Heart right ventricle (tissue), 16 donors: ENCODE measurements at regions not wholly inside any gene's neighbourhood (a gene's known extent, or its start where the extent isn't known, plus 50 kb on each side); places are given as distances from the start of the nearest gene placed in this dataset.

Experiments
- ATAC-seq, 8 donors: fragments of 200-7000 bp; cut with Tn5 transposase; one replicate each; pipeline ENCODE4 v1.9.1; 2020; ENCODE audit warnings: mild to moderate bottlenecking in 8 of 8, moderate library complexity in 8 of 8, moderate number of reproducible peaks in 1 of 8
- DNase-seq, 2 donors: peaks; one replicate each; pipeline ENCODE4 v3.0.0-alpha.2; 2020
- H3K27ac ChIP-seq, 10 donors: fragments of 200-600 bp; sonication (generic) in 2 of 10; one replicate each; pipeline versions ENCODE4 v1.5.0 to v1.8.0; 2020 to 2022; ENCODE audit warnings: mild to moderate bottlenecking in 3 of 10
- H3K27me3 ChIP-seq, 7 donors: fragments of 200-600 bp; one replicate each; pipeline ENCODE4 v1.8.0; 2021 to 2022; ENCODE audit warnings: mild to moderate bottlenecking in 2 of 7
- H3K36me3 ChIP-seq, 9 donors: fragments of 200-600 bp; sonication (generic) in 1 of 9; one replicate each; pipeline versions ENCODE4 v1.5.0 to v1.8.0; 2020 to 2022; ENCODE audit warnings: mild to moderate bottlenecking in 2 of 9
- H3K4me1 ChIP-seq, 9 donors: fragments of 200-600 bp; sonication (generic) in 1 of 9; one replicate each; pipeline versions ENCODE4 v1.5.0 to v1.8.0; 2020 to 2022; ENCODE audit warnings: mild to moderate bottlenecking in 4 of 9
- H3K4me3 ChIP-seq, 10 donors: fragments of 200-600 bp; sonication (generic) in 2 of 10; one replicate each; pipeline versions ENCODE4 v1.5.0 to v1.8.0; 2020 to 2022; ENCODE audit warnings: mild to moderate bottlenecking in 7 of 10, moderate library complexity in 2 of 10
- H3K9me3 ChIP-seq, 11 donors: fragments of 200-600 bp in 10 of 11; sonication (generic) in 2 of 11; one replicate each; pipeline versions ENCODE4 v1.5.0 to v1.8.0; 2013 to 2022; ENCODE audit warnings: mild to moderate bottlenecking in 2 of 11, control low read depth in 1 of 11, moderate library complexity in 1 of 11
- WGBS, 2 donors: extraction: QIAGEN DNeasy Blood & Tissue Kit; methylation state at CpG; one replicate each; pipeline ENCODE4 v1.1.7; 2013; ENCODE audit warnings: inconsistent platforms in 1 of 2; 5-methylcytosine and 5-hydroxymethylcytosine counted together
- intact Hi-C, 10 donors: fragments of 100-400 bp; cut with DNase I; formaldehyde crosslinking; loops; one replicate each; pipeline versions ENCODE4 v1.11.1 to v1.14.2; 2022
- TF ChIP-seq, protein P1 (sequence below), 9 donors: fragments of 200-600 bp; sonication (generic) in 2 of 9; IDR thresholded peaks; one replicate each; pipeline versions ENCODE4 v1.5.0 to v1.8.0; 2021 to 2022; ENCODE audit warnings: antibody characterized with exemption in 9 of 9, mild to moderate bottlenecking in 5 of 9, moderate library complexity in 1 of 9
- donor health status: Arrhythmogenic right ventricular cardiomyopathy.
- donor health status: ischemic (EF 13 %, LVEDD 7.1; RV severe dilation, severe dysfunction).
- donor health status: healthy with polysubstance abuse.
- donor health status: DM: no; HTN: yes; CAD: no.
- donor health status: DM: no; HTN: no; CAD: no.
- donor health status: ischemic (EF 25% LVEDD 6.9; RV normal size, moderate dysfunction).
- donor health status: ischemic (EF 25% LVEDD 5.7; RV mildly dilated, moderate dysfunction).
- donor health status: healthy.
- donor health status: DM: yes; HTN: yes; CAD: no.
- donor health status: Ischemic cardiomyopathy.
- donor health status: ischemic (EF 35%, LVEDD 5.7; RV mildly dilated, moderate dysfunction).
- donor health status: nonischemic (EF 11% LVEDD 7.7; RV severe dilation, severe dysfunction).
- donor health status: DM: yes; HTN: yes; CAD: no.
- donor health status: PGD.
- donor health status: ischemic (EF 29% LVEDD 5.4; RV normal size, mild dysfunction).
- donor health status: nonischemic (EF 23%, LVEDD 6.1; RV moderate dilation, normal function).

DNA sequence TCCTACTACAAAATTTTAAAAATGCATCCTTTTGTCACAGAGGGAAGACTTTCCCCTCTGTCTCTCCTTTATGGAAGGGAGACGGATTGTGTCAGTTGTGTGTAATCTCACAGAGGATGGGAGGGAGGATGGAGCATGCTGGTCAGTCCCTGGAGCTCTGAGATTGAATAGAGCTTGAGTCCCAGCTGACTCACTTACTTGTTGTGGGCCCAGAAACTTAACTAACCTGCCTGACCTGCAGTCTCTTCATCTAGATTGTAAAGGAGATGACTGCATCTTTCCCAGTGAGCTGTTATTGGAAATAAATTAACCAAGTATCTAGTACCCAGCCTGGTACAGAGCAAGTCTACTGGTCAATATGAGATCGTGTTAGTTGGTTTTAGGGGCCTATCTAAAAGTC lies 77.9 kb upstream of the ADO start:
- TF ChIP-seq, protein P1, sequence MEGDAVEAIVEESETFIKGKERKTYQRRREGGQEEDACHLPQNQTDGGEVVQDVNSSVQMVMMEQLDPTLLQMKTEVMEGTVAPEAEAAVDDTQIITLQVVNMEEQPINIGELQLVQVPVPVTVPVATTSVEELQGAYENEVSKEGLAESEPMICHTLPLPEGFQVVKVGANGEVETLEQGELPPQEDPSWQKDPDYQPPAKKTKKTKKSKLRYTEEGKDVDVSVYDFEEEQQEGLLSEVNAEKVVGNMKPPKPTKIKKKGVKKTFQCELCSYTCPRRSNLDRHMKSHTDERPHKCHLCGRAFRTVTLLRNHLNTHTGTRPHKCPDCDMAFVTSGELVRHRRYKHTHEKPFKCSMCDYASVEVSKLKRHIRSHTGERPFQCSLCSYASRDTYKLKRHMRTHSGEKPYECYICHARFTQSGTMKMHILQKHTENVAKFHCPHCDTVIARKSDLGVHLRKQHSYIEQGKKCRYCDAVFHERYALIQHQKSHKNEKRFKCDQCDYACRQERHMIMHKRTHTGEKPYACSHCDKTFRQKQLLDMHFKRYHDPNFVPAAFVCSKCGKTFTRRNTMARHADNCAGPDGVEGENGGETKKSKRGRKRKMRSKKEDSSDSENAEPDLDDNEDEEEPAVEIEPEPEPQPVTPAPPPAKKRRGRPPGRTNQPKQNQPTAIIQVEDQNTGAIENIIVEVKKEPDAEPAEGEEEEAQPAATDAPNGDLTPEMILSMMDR (IDR thresholded peaks at IDR 0.05): no peak
- H3K9me3 ChIP-seq: no peaks in the 10 kb centered on the region
- no peak overlapping the region for H3K27ac ChIP-seq
- peaks cover 0 to 6% (median 0%) of the 10 kb centered on the region in 7 donors for H3K27me3 ChIP-seq
- DNase-seq: no peak
- 88 to 91% methylated on average over 2 of the region's 2 CpGs for WGBS, 2 donors
- no peak for ATAC-seq
- no peak overlapping the region for H3K4me3 ChIP-seq
- H3K36me3 ChIP-seq: no peaks in the 10 kb centered on the region
- intact Hi-C loops: no loop called here
- peaks cover 0 to 8% (median 0%) of the 10 kb centered on the region in 9 donors for H3K4me1 ChIP-seq

DNA sequence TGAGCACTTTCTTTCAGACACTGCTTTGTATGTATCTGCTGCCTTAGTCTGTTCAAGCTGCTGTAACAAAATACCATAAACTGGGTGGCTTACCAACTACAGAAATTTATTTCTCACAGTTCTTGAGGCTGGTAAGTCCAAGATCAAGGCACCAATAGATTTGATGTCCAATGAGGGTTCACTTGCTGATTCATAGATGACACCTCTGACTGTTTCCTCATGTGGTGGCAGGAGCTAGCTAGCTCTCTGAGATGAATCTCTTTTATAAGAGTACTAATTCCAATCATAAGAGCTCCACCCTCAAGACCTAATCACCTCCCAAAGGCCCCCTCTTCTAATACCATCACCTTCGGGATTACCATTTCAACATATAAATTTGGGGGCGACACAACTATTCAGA lies 76.6 kb upstream of the ADO start:
- ATAC-seq (no peak), DNase-seq (no peak)
- no peaks in the 10 kb centered on the region for H3K9me3 ChIP-seq
- intact Hi-C loops: no loop called here
- H3K36me3 ChIP-seq: no peaks in the 10 kb centered on the region
- no peak overlapping the region for H3K27ac ChIP-seq
- TF ChIP-seq, protein P1 (IDR thresholded peaks at IDR 0.05): no peak
- 97 to 98% methylated on average over 2 of the region's 2 CpGs for WGBS, 2 donors
- peaks cover 0 to 6% (median 0%) of the 10 kb centered on the region in 7 donors for H3K27me3 ChIP-seq
- no peak overlapping the region for H3K4me3 ChIP-seq
- H3K4me1 ChIP-seq: peaks cover 0 to 8% (median 0%) of the 10 kb centered on the region in 9 donors

DNA sequence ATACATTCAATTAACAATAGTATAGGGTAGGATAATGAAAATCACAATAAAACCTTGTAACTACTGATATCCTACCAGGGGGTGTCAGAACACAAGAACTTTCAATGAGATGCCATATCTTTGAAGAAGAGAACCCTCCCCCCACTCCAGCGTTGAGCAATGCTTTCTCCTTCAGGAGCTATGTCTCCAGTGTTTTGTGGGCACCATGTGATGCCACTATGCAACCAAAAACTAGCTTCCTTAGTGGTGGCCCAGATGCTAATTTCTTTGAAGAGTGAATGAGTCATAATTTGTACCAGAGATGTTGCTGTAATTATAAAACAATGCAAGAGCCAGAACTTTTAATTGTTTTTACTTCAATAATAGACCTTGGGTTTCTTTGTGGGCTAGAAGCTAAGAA lies 76.0 kb upstream of the ADO start:
- H3K4me3 ChIP-seq: no peak overlapping the region
- H3K36me3 ChIP-seq: no peaks in the 10 kb centered on the region
- H3K9me3 ChIP-seq: no peaks in the 10 kb centered on the region
- DNase-seq (no peak), ATAC-seq (no peak)
- WGBS, 2 donors: 81 to 83% methylated on average over 1 of the region's 1 CpG
- intact Hi-C loops: no loop called here
- peaks cover 0 to 6% (median 0%) of the 10 kb centered on the region in 7 donors for H3K27me3 ChIP-seq
- TF ChIP-seq, protein P1 (IDR thresholded peaks at IDR 0.05): no peak
- H3K27ac ChIP-seq: no peak overlapping the region
- peaks cover 0 to 8% (median 0%) of the 10 kb centered on the region in 9 donors for H3K4me1 ChIP-seq

DNA sequence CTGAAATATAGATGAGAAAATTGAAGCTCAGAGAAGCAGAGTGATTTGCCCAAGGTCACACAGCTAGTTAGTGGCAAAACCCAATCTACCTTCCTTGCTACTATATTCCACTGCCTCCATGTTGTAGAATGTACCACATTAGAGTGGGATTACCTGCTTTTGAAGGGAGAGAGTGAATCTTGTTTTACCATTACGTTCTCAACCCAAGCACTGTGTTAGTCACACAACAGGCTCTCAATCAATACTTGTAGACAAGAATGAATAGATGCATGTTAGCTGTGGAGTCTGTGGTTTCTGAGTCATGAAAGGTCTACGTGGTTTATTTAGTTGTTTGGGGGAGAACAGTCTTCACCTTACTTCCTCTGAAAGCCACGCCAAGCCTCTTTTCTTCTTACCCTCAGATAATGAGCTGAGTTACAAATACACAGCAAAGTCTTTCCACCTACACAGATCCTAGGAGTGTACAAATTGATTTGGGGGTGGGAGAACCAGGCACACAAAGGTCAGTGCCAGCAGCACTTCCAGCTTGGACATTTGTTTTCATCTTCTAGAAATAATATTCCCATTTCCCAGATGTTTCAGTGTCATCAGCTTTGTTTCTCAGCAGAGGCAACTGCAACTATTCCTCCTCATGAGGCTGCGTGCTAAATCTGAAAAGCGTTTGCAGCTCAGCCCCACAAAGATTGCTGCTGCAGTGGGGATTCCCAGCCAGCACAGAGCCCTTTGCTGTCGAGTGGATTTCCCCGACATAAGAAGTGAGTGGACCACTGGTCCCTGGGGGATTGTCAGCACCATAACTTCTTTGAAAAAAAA lies 71.5 kb upstream of the ADO start:
- Histone ChIP-seq H3K4me3 (no peak overlapping the region), H3K36me3 (no peaks in the 10 kb centered on the region)
- intact Hi-C loops: no loop called here

More for the DNA sequence above, 71.5 kb upstream of the ADO start:
- no peak for ATAC-seq
- 78 to 83% methylated on average over 7 of the region's 7 CpGs for whole genome bisulfite sequencing, 2 donors
- DNase-seq: no peak
- Histone ChIP-seq H3K27ac (no peak overlapping the region), H3K27me3 (peaks cover 0 to 6% (median 0%) of the 10 kb centered on the region in 7 donors), H3K9me3 (no peaks in the 10 kb centered on the region), H3K4me1 (peaks cover 0 to 27% (median 0%) of the 10 kb centered on the region in 9 donors)
- TF ChIP-seq, protein P1 (IDR thresholded peaks at IDR 0.05): no peak
